Stimulated activated CD4-positive, alpha-beta T cell treated with anti-CD3 and anti-CD28 coated beads, Interleukin-4, amount 100 ng/mL, for 48 hours (primary cell): ENCODE measurements at regions not wholly inside any gene's neighbourhood (a gene's known extent, or its start where the extent isn't known, plus 50 kb on each side); places are given as distances from the start of the nearest gene placed in this dataset.

Experiments
- DNase-seq, 2 donors: peaks; one replicate each; pipeline ENCODE4 v3.0.0-alpha.2; 2020; ENCODE audit warnings: low read depth in 2 of 2

DNA sequence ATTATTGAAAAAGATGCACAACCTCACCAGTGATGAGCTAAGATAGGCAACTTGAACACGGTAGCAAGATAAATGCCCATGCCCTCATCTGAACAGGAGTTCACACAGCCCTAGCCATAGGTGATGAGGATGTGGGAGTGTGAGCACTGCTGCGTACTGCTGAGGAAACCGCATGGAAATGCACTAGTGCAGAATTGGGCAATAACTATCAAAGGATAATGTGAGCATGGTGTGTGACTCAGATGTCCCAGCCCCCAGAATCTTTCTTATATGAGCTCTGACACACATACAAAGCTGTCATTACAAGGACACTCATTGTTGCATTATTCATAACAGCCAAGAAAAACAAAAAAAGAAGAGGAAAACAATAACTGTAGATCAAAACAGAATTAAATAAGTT, 521.2 kb downstream of the IRX1 start:
- no peak for DNase-seq

DNA sequence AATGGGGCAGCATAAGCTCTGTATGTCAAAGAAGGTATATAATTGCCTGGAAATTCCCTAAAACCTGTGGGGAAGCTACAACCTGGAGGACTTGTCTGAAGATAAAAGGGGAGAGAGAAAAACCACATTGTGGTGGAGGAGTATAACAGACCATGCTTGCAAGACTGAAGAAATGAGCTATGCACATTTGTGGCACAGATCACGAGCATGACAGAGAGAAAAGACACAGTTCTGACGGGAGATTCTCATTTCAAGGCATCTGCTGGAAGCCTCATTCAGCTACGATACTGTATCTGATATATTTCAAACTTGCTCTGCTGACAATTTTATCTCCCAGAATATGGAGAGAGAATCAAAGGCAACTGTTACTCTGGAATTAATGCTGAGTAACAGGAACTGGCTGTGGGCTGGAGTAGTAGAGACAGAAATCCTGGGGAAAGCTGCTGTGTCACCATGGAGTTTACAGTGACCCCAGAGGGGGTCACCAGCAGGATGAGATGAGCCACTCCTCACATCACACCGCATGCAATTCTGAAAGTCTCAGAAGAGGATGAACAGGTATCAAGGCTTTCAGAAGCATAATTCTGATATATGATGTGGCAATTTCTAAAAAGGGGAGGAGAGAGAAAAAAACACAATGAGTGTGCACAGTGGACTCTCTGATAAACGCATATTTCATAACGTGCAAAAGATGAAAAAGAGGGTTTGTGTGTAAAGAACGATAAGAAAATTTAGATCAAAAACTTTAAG, 528.8 kb downstream of the IRX1 start:
- no peak for DNase-seq

DNA sequence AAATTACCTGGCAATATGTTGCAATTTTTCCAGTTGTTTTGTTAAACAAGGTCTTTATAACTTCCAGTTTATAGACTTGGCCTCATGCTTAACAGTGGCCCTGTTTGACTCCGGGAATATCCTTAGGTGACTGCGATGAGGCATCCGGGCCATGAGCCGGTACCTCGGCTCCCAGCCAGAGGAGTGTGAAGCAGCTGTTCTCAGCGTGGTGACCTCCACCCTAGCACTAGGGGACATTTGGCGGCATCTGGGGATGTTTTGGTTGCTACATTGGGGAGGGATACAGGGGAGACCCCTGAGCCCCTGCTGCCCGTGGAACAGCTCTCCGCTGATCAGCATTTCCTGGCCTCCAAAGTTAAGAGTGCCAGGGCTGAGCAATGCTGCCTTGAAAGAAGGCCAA, 533.4 kb downstream of the IRX1 start:
- DNase-seq, result no peak

DNA sequence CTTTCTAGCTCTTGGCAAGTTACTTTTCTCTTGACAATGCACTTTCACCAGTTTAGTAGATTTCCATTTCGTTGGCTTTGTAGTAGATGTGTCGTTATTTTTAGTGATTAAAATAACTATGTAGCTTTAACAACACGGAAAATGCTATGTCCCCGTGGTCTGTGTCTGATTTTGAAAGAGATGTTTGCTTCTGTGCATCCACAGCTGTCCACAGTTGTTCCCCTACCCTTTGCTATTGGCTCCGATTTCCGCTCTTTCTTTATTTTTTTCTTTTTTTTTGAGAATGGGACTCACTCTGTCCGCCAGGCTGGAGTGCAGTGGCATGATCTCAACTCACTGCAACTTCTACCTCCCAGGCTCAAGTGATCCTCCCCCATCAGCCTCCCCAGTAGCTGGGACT, 533.9 kb downstream of the IRX1 start:
- no peak for DNase-seq

DNA sequence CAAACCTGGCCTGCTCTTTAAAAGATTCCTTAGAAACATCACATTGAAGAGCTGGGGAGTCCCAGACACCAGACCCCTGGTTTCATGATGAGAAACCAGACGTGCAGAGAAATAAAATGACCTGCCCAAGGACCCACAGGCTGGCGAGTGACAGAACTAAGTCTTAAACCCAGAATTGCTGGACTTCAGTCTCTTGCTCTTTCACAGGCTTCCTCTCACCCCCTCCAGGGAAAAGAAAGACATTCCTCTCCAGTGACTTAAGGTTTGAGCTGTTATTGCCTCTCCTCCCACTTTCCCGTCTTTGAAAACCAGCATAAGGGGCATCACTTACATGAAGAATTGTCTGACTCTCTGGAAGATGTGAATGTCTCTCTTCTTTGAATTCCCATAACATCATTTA, 535.2 kb downstream of the IRX1 start:
- DNase-seq, result no peak

DNA sequence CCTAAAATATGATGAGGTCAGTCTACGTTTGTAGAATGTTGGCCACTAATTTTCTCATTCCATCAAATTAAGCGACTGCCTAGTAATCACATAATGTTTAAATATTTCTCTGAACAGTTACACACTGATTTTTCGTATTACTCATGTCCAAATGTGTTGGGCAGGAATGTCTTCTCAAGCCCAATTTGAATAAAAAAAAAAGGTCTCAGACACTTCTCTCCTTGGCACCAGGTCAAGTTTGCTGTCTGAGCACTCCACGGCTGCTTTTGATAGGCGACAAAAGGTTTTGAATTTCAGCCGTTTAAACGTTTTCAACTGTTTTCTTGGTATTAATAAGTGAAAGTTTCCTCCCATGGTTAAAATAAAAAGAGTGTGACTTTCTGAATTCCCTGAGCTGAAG, 542.1 kb downstream of the IRX1 start:
- DNase-seq, result no peak

DNA sequence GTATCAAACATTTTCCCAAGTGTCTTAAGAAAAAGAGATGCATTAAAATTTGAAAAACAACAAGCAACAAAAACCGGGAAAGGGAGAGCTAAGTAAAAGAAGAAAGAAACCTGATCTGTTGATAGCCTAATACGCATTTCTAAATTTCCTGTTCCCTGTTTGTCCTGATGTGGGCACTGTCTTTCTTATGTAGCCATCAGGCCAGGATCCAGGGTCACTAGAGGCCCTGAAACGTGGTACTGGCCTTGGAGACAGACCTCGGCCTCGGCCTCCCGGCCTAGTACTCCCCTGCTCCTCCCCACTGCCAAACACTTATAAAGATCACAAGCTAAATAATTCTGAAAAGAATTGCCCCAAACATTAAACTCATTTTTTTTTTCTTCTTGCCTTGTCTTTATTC, 547.2 kb downstream of the IRX1 start:
- no peak for DNase-seq

DNA sequence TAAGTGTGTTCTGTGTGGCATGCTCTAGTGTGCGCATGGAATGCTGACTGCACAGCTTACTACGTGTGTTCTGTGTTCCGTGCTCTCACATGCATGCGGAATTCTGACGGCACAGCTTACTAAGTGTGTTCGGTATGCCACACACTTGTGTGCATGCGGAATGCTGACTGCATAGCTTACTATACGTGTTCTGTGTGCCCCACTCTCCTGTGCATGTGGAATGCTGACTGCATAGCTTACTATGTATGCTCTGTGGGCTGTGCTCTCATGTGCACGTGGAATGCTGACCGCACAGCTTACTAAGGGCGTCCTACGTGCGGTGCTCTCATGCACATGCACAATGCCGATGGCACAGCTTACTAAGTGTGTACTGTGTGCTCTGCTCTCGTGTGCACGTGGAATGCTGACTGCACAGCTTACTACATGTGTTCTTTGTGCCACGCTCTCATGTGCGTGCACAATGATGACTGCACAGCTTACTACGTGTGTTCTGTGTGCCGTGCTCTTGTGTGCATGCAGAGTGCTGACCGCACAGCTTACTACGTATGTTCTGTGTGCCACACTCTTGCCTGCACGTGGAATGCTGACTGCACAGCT, 548.9 kb downstream of the IRX1 start:
- no peak for DNase-seq

DNA sequence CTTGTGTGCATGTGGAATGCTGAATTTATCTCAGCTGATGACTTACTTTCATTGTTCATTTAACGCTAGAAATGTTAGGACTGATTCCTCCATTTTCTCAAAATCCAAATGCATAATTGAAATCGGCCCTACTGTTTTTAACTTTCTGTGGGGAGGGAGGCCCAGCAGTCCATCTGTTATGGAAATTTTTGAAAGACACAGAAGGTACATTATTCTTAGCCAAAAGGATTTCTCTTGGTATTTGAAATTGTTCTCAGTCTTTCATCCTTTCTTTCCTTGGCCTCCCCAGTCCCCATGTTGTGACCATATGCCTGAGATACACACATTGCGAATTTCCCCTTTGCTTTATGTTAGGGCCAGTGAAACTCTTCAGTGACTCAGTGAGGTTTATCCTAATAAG, 549.9 kb downstream of the IRX1 start:
- no peak for DNase-seq

DNA sequence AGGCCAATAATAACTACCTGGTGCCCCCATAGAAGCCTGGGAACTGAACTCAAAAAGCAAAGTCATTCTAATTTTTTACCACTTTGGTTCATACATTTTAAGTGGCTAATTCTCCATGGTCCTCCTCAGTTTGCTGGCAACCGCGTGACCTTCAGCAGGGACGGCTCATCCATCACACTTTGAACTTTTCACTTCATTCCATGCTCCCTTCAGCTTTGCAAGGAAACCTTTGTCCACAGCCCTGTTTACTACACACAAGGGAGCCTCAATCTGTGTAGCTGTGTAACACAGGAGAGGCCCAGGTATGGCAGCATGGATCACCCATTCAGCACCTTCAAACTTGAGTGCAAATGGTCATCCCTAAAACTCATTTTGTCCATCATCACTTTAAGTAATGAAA, 552.4 kb downstream of the IRX1 start:
- DNase-seq, result no peak

DNA sequence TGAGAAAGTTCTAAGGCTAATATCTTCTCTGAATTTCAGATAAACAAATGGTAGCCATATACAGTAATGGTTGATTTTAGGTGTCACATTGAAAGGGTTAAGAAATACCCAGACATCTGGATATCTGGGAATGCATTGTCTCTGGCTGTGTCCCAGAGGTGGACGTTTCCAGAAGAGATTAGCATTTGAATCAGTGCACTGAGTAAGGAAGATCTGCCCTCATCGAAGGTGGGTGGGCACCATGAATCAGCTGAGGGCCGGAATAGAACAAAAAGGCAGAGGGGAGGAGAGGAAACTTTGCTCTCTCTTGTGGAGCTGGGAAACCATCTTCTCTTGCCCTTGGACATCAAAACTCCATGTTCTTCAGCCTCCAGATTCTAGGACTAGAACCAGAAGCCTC, 554.4 kb downstream of the IRX1 start:
- no peak for DNase-seq

DNA sequence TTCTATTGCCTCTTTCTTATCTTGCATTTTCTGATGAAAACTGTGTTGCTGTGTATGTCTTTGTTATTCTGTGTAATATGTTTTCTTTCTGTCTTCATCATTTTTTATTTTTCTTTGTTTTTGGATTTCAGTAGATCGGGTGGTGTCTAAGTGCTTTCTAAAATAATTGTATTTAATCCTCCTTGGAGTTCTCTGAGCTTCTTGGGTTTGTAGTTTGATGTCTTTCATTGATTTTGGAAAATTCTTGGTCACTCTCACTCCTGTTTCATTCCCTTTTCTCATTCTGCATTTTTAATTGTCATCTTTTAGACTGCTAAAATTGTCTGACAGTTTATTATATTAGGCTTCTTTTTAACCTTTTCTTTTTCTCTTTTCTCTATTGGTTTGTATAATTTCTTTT, 560.5 kb downstream of the IRX1 start:
- no peak for DNase-seq

DNA sequence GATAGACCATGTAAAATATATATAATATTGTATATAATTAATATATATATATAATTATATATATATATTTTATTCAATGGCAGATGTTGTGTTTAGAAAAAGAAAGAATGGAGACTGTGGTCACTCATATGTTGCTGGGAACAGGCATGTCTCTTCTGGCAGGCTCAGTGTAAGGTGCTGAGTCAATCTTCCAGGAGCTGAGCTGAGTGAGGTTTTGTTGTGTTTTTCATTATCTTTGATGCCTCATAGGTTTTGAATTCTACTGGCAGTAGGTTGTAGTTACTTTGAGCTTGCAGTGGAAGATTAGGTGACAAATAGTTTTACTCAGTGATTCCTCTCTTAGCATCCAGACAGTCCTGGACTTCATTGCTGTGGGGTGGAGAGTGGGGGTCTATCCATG, 561.3 kb downstream of the IRX1 start:
- DNase-seq, result no peak

DNA sequence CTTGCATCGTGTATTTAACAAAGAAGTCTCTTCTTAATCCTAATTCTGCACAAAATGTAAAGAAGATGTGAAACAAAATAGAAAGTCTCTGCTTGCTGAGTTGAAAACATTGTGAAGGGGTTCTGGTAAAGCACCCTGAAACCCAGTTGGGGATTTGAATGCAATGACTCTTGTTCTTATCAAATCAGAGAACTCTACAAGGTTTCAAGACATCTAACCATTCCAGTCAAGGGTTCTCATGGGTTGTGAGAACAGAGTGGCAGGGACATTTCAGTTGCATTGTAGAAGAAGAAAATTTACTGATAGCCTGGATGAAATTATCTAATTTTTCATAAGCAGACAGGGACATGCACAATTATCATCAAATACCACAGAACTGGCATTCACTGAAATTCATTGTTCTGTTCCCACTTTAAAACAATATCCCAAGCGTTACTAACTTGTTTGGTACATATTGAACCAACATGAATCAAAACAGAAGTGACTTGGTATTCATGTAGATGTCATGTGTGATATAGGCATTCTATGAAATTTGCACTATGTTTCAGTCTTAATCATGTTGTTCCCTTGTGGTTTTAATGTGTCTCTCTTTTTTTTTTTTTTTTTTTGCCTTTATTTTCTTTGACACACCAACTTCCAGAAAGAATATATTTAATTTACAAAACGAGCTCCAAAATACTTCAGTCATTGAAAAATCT, 563.3 kb downstream of the IRX1 start:
- no peak for DNase-seq

DNA sequence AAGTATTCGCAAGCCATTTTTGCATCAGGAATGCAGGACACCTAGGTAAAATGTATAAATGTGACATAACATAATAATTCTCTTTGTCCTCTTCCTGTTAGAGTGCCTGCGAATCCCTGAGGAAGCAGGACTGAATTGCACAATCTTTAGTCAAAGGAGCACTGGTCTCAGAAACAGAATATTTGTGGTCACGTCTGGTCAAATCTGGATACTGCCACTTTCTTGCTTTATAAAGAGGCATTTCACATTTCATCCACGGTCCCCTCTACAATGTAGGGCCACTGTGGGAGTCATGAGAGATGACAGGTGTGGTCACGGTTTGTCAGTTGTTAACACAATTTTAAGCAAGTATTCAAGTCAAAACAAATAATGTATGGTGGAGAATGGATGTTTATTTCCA, 564.0 kb downstream of the IRX1 start:
- DNase-seq, result no peak

DNA sequence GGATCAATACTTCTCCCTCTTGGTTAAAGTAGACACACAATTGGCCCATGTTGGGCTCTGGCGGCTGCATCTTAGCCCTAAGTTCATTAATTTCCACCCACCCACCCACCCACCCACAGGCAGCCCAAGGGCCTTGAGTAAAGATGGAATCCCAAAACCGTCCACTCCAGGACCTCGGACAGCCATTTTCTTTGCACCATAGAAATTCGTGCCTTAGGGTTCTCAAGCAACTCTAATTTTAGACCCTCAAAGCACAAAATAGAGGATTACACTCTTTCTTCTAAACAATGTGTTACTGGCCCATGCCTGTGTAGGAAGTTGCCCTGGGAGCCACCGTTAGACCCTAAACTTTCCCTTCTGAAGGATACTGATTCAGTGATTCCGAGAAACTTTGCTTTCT, 568.5 kb downstream of the IRX1 start:
- DNase-seq, result no peak

DNA sequence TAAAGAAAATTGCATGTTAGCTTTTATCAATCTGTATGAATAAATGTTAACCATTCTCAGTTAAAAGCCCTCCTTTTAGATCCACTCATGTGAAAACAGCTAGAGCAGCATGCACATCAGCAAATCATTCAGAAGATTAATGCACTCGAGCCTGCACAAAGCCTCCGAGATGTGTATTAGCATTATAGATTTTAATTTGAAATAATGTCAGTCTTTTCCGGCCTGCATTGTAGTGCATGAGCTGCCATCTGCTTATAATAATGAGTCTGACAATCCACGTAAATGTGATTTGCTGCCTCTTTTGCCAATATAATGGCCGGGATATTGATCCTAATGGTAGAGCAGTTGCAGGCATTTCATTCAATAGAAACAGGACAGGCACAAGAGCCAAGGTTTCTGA, 585.1 kb downstream of the IRX1 start:
- no peak for DNase-seq

DNA sequence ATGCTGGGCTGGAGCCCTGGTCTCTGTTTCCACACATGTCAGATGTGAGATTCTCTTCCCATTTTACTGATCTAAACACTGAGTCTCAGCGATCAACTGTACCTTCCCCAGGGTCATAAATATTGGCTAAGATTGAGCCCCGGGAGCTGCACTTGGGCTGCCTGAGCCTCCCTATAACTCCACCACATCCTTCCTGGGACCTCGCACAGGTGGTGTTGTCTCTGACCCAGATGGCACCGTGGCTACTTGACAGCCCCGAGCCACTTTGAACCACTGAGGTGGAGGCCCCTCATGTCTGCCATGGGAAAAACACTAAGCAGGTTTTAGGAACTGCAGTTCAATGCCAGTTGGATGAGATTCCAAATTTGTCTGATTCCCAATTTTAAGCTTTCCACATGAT, 586.5 kb downstream of the IRX1 start:
- DNase-seq, result no peak

DNA sequence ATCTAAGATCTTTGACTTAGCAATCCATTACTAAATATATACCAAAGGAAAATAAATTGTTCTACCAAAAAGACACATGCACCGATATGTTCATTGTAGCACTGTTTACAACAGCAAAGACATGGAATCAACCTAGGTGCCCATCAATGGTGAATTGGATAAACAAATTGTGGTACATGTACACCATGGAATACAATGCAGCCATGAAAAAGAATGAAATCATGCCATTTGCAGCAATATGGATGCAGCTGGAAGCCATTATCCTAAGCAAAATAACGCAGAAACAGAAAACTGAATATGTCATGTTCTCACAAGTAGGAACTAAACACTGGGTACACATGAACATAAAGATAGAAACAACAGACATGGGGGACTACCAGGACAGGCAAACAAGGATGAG, 589.5 kb downstream of the IRX1 start:
- no peak for DNase-seq

DNA sequence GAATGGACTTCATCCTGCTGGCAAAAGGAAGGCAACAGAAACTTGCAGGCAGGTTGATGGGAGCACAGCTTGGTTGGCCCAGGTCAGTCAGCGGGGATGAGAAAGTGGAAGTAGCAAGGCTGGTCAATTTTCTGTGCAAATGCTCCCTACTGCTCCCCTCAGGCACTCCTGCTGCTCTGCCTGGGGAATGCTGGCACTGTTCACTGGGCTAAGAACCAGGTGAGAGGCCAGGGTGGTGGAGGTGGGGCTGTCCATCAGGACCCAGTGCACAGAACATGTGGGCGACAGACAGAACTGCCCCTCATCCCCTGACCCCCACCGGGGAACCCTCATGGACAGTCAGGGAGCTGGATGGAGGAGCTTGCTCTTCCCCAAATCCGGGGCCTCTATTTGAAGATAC, 593.1 kb downstream of the IRX1 start:
- DNase-seq, result no peak

DNA sequence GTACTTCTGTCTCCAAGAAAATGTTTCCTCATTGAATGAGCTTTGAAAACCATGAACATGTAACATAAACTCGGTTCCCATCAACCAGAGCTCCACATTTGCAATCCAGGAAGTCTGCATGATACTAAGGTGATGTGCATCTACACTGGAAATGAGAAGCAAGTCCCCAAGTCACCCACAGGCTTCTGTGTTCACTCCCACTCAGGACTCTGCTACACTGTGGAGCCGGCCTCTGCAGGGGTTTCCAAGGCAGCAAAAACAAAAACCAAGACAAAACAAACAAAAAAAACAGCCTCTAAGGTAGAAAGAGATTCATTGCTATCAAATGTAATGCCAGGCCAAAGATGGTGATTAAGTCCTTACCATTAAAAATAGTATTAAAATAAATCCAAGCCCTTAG, 593.7 kb downstream of the IRX1 start:
- no peak for DNase-seq

DNA sequence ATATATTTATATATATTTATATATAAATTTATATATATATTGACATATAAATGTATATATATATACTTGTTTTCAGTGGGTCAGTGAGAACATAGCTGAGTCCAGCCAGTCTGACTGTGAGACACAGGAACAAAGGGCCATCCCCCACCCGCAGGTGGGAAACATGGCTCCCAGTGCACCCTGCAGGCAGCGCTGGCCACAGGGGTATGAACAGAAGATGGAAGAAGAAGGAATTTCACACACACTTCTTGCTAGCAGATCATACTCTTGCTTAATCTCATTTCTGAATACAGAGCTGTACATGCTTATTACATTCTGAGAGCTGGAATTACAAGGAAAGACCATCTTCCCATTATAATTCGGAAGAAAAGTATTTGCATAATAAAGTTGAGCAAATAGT, 595.4 kb downstream of the IRX1 start:
- DNase-seq, result no peak

DNA sequence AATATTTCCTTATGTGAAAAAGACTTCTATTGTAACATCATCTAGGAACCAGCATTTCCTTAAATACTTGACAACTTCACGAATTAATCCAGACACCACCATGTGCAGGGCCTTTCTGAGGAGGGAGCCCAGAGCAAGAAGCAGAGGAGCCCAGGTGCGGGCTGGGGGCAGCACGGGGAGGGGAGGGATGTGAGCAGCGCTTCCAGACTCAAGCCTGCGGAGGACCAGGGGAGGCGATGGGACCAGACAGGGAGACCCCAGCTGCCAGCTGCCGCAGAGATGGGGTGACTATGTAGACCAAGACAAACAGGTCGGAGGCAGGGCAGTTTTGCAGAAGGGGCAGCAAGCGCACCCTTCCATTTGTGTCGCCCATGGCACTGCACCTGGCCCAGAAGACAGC, 596.1 kb downstream of the IRX1 start:
- no peak for DNase-seq
